ENCODE measurements at regions not wholly inside any gene's neighbourhood (a gene's known extent, or its start where the extent isn't known, plus 50 kb on each side); places are given as distances from the start of the nearest gene placed in this dataset.

GRCh38 chr14:21923820-21924219 is 250.2 kb upstream of the OR4E1 start:
- H3K27ac ChIP-seq, result peak overlapping the region; percentile 55 to 90 (median 80)
- TF ChIP-seq POLR2A (IDR thresholded peaks at IDR 0.05), result no peak
- no peak for TF ChIP-seq CTCF (IDR thresholded peaks at IDR 0.05 in 8 of 11, conservative IDR thresholded peaks at IDR 0.05 in 3 of 11)
- TF ChIP-seq POLR2AphosphoS5 (IDR thresholded peaks at IDR 0.05), result peak in 1 of 3 donors; percentile 53
- H3K36me3 ChIP-seq, result no peaks in the 10 kb centered on the region
- H3K27me3 ChIP-seq (replicated peaks in 1 of 7), result no peaks in the 10 kb centered on the region
- intact Hi-C loops (cut with DNase I; ENCODE audit: low total_unique reads), result no loop called here
- H3K4me1 ChIP-seq, result peaks cover 0 to 42% (median 20%) of the 10 kb centered on the region in 6 donors
- DNase-seq, result no peak
- H3K9me3 ChIP-seq, result no peaks in the 10 kb centered on the region
- peak overlapping the region in 1 of 8 donors; percentile 50 for H3K4me3 ChIP-seq

- 74 to 94% (median 92%) methylated on average over 1 of the region's 1 CpG for WGBS, 5 donors
- TF ChIP-seq POLR2A (IDR thresholded peaks at IDR 0.05) (no peak), POLR2AphosphoS5 (IDR thresholded peaks at IDR 0.05) (no peak), CTCF (IDR thresholded peaks at IDR 0.05 in 8 of 11, conservative IDR thresholded peaks at IDR 0.05 in 3 of 11) (no peak)
- Histone ChIP-seq H3K36me3 (no peaks in the 10 kb centered on the region), H3K4me3 (no peak overlapping the region), H3K27ac (peak overlapping the region in 1 of 8 donors; percentile 90), H3K9me3 (no peaks in the 10 kb centered on the region), H3K4me1 (peaks cover 0 to 54% (median 25%) of the 10 kb centered on the region in 6 donors), H3K27me3 (replicated peaks in 1 of 7) (no peaks in the 10 kb centered on the region)
- DNase-seq, result no peak
- intact Hi-C loops (cut with DNase I; ENCODE audit: low total_unique reads), result no loop called here
These were observed 247.8 kb upstream of the OR4E1 start for GRCh38 chr14:21921453-21921852.

- H3K36me3 ChIP-seq, result no peaks in the 10 kb centered on the region
- no peaks in the 10 kb centered on the region for H3K9me3 ChIP-seq
- TF ChIP-seq POLR2A (IDR thresholded peaks at IDR 0.05) (no peak), CTCF (IDR thresholded peaks at IDR 0.05 in 8 of 11, conservative IDR thresholded peaks at IDR 0.05 in 3 of 11) (peak; percentile 28 to 74 (median 56))
- intact Hi-C loops (cut with DNase I; ENCODE audit: low total_unique reads), result no loop called here
- peak overlapping the region in 4 of 8 donors; percentile 14 to 64 (median 22) for H3K27ac ChIP-seq
- no peak for DNase-seq
- H3K4me3 ChIP-seq, result peak overlapping the region in 2 of 8 donors; percentile 4 to 43
- H3K4me1 ChIP-seq, result peaks cover 0 to 33% (median 8%) of the 10 kb centered on the region in 6 donors
- WGBS, 5 donors, result 15 to 18% (median 17%) methylated on average over 4 of the region's 4 CpGs
- H3K27me3 ChIP-seq (replicated peaks in 1 of 7), result no peaks in the 10 kb centered on the region
These were observed 244.2 kb upstream of the OR4E1 start for GRCh38 chr14:21917699-21918436.

GRCh38 chr14:21915826-21916225 is 242.2 kb upstream of the OR4E1 start:
- no peaks in the 10 kb centered on the region for H3K36me3 ChIP-seq
- no peak for TF ChIP-seq CTCF (IDR thresholded peaks at IDR 0.05 in 8 of 11, conservative IDR thresholded peaks at IDR 0.05 in 3 of 11)
- no peak for TF ChIP-seq POLR2A (IDR thresholded peaks at IDR 0.05)
- no peak for TF ChIP-seq POLR2AphosphoS5 (IDR thresholded peaks at IDR 0.05)
- H3K27me3 ChIP-seq (replicated peaks in 1 of 7), result no peaks in the 10 kb centered on the region
- H3K9me3 ChIP-seq, result no peaks in the 10 kb centered on the region
- H3K27ac ChIP-seq, result no peak overlapping the region
- H3K4me3 ChIP-seq, result no peak overlapping the region
- H3K4me1 ChIP-seq, result peaks cover 0 to 33% (median 8%) of the 10 kb centered on the region in 6 donors
- no peak for DNase-seq
- intact Hi-C loops (cut with DNase I; ENCODE audit: low total_unique reads), result no loop called here
- 55 to 83% (median 61%) methylated on average over 2 of the region's 2 CpGs for WGBS, 5 donors
